HG02759 (cell line): ENCODE measurements at regions not wholly inside any gene's neighbourhood (a gene's known extent, or its start where the extent isn't known, plus 50 kb on each side); places are given as distances from the start of the nearest gene placed in this dataset.

Source experiments
- ATAC-seq: cut with Tn5 transposase; IDR thresholded peaks from one replicate; pipeline ENCODE4 v1.9.1; 2021; ENCODE audit warnings: mild to moderate bottlenecking, moderate library complexity; ENCODE audit not compliant: unreplicated experiment

- no peak for ATAC-seq
These were observed 1110.3 kb upstream of the KLHL29 start for GRCh38 chr2:22274661-22275060.

- ATAC-seq, result no peak
These were observed 1108.3 kb upstream of the KLHL29 start for GRCh38 chr2:22276696-22277095.

- no peak for ATAC-seq
These were observed 1105.4 kb upstream of the KLHL29 start for GRCh38 chr2:22279541-22279940.

GRCh38 chr2:22281033-22281432 is 1103.9 kb upstream of the KLHL29 start:
- no peak for ATAC-seq

GRCh38 chr2:22282220-22282619 is 1102.8 kb upstream of the KLHL29 start:
- ATAC-seq, result no peak

- ATAC-seq, result no peak
These were observed 1102.1 kb upstream of the KLHL29 start for GRCh38 chr2:22282916-22283315.

- ATAC-seq, result no peak
These were observed 1101.5 kb upstream of the KLHL29 start for GRCh38 chr2:22283436-22283835.

GRCh38 chr2:22290302-22290701 is 1094.7 kb upstream of the KLHL29 start:
- ATAC-seq, result no peak

GRCh38 chr2:22290909-22291473 is 1094.0 kb upstream of the KLHL29 start:
- no peak for ATAC-seq

GRCh38 chr2:22301228-22301627 is 1083.8 kb upstream of the KLHL29 start:
- no peak for ATAC-seq

GRCh38 chr2:22326250-22326649 is 1058.7 kb upstream of the KLHL29 start:
- ATAC-seq, result no peak

- no peak for ATAC-seq
These were observed 1055.5 kb upstream of the KLHL29 start for GRCh38 chr2:22329211-22330154.

- ATAC-seq, result no peak
These were observed 1048.6 kb upstream of the KLHL29 start for GRCh38 chr2:22336414-22336813.

GRCh38 chr2:22340716-22341115 is 1044.3 kb upstream of the KLHL29 start:
- no peak for ATAC-seq

- no peak for ATAC-seq
These were observed 1037.7 kb upstream of the KLHL29 start for GRCh38 chr2:22347306-22347705.

GRCh38 chr2:22350621-22351020 is 1034.4 kb upstream of the KLHL29 start:
- ATAC-seq, result no peak

GRCh38 chr2:22355816-22356433 is 1029.1 kb upstream of the KLHL29 start:
- ATAC-seq, result peak; percentile 88

- ATAC-seq, result no peak
These were observed 1025.8 kb upstream of the KLHL29 start for GRCh38 chr2:22359071-22359672.

- no peak for ATAC-seq
These were observed 1024.1 kb upstream of the KLHL29 start for GRCh38 chr2:22360735-22361374.

- ATAC-seq, result no peak
These were observed 1023.4 kb upstream of the KLHL29 start for GRCh38 chr2:22361571-22361970.

- ATAC-seq, result no peak
These were observed 1009.9 kb upstream of the KLHL29 start for GRCh38 chr2:22375096-22375495.
